UCSD-AML1 (cell line): ENCODE measurements at regions not wholly inside any gene's neighbourhood (a gene's known extent, or its start where the extent isn't known, plus 50 kb on each side); places are given as distances from the start of the nearest gene placed in this dataset.

Source experiments
- DNase-seq: peaks from one replicate; lab custom pipeline; 2025; ENCODE audit not compliant: unreplicated experiment; lab: John Stamatoyannopoulos, UW

DNA sequence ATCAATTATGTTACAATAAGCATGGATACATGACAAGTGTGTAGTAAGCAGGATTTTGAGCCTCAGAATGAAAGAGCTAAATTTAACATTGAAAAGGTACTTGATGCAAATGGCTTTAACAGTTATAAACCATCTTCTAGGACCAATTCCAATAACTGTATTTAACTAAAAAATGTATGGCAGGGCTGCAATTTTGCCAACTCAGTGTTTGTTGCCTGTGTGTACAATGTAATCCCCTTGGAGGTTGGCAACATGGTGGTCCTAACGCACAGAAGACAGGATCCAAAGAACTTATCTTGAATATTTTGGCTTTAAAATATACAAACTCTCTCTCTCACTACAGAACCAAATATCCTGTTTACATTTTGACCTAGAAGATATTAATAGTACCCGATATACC, 2314.1 kb downstream of the LRRC4C start:
- DNase-seq, result no peak

- DNase-seq, result no peak
Measured at GRCh38 chr11:39144351-39145130, 2314.9 kb downstream of the LRRC4C start.

DNA sequence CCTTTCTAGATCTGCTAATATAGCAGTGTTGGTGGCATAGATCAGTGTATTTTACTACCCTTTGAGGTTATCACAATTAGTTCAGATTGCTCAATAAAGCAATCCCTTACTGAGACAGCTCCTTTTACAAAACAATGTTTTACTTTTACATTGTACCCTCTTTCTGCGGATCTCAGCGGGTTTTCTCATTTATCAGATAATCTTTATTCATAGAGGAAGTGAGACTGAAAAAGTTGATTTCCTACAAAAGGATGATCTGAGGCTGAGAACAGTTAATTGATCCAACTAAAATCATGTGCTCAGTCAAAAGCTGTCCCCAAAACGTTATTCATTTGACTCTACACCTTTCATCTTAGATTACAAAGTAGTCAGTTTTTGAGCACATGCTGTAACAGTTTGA, 2319.9 kb downstream of the LRRC4C start:
- no peak for DNase-seq

- DNase-seq, result no peak
Measured at GRCh38 chr11:39120890-39121289, 2338.6 kb downstream of the LRRC4C start.

GRCh38 chr11:39113606-39114005, 2345.8 kb downstream of the LRRC4C start:
- DNase-seq, result no peak

DNA sequence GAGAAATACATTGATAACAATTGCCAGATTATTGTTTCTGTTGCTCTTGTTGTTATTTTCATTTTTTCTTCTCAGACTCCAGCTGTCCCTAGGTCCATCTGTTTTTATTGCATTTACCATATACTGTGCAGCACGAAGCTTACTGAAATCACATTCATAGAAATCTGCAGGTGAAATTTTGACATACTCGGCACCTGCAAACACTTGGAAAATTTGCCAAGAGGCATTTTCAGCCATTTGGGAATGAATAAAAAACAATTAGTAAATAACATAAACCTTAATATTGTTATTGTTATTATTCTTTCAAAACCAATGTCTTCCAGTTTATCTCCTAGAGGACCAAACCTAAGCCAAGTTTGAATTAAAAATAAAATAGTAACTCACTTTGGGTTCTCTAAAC, 2357.2 kb downstream of the LRRC4C start:
- DNase-seq, result no peak

GRCh38 chr11:39078465-39078864, 2381.0 kb downstream of the LRRC4C start:
- DNase-seq, result no peak

DNA sequence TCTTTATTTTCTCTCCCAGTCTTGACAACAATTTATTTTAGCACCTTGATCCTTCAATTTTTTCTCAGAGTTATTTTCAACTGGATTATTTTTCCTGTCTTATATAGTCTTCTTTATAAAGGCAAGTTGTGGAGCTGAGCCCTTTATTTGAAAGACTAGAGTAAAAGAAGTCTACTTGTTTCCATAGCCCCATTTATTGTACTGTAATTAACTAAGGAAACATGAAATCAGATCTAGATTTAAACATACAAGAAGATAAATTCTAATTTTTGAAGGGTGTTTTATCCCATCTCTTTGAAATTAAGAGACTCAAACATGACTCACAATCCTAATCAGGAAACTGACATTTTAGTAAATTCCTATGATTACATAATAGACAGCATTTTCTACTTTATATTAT, 2421.8 kb downstream of the LRRC4C start:
- no peak for DNase-seq

- DNase-seq, result no peak
Measured at GRCh38 chr11:39036021-39036420, 2423.4 kb downstream of the LRRC4C start.

- no peak for DNase-seq
Measured at GRCh38 chr11:39021539-39021938, 2423.5 kb upstream of the RAG2 start.

DNA sequence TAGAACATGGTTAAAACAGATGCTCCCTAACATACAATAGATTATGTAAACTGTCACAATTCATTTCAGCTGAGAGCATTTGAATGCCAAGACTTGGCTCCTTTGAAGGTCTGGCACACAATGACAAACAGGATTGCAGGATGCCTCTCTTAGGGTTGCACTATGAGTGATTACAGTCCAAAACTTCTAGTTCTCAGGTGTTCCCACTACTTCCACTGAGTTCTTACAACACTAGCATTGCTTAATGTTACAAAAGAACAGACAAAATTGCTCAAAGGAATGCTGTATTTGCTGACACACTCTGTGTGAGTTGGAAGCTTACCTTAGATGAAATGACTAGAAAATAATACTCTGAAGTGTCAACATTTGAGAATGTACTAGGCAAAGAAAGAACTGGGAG, 2413.8 kb upstream of the RAG2 start:
- no peak for DNase-seq

DNA sequence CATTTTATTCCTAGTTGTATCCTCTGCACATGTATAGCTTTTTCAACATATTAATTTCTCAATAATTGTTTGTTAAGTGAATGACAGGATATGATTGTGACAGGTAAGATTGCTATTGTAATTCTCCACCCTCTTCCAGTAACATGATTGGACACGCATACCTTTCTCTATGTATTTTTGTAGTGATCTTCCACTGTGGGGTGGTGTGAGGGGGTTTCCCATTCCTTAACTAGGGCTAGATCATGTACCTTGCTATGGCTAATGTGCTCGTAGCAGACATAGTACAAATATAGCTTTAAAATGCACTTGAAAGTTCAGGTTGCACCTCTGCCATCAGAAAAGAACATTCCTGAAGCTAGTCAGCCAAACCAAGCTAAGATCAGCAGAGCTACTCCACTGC, 2392.8 kb upstream of the RAG2 start:
- no peak for DNase-seq

DNA sequence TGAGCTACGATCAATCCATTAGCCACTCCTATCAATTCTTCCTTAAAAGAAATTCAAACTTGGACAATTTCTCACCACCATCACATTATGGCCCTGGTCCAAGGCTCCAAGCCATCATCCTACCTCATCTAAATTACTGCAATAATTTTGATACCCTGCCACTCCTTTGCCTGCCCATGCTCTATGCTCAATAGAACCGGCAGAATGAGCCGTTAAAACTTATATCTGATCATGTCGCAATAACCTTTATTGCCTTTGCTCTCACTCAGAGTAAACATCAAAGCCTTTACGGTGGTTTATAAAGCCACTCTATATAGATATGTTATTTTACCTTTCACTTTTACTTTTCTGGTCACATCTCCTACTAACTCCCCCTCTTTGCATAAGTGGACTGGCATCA, 2392.1 kb upstream of the RAG2 start:
- DNase-seq, result no peak

DNA sequence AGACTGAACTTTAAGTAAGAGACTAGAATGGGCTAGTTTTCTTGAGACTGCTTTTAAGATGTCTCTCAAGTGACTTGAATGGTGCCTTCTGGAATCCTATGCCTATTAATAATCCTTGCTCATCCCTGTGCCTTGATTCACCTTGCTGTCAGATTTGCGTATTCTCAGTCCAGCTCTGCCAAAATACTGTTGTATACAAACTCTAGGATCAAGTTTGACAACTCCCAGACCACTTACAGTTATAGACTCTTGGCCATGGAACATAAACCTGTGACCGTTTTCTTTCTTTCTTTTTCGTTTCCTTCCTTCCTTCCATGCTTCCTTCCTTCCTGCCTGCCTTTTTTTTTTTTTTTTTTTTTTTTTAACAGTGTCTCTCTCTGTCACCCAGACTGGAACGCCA, 2390.9 kb upstream of the RAG2 start:
- no peak for DNase-seq

- DNase-seq, result no peak
Measured at GRCh38 chr11:38972220-38972619, 2374.2 kb upstream of the RAG2 start.

DNA sequence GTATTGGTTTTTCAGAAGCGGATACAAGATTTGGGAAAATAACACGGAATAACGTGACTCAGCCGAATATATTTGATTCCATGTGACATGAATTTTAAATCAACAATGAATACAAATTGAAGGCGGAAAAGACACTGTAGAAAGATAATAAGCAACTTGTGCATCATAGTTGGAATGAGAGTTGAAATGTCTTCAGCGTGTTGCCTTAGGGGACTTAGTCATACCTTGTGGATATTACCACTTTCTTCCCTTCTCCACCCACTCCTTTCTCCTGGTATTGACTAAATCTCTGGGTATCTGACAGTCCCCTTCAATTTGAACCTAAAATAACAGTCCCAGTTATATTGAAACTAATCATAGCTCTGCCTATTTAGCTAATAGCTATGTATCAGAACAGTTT, 2373.1 kb upstream of the RAG2 start:
- no peak for DNase-seq

GRCh38 chr11:38968951-38969350, 2370.9 kb upstream of the RAG2 start:
- no peak for DNase-seq

DNA sequence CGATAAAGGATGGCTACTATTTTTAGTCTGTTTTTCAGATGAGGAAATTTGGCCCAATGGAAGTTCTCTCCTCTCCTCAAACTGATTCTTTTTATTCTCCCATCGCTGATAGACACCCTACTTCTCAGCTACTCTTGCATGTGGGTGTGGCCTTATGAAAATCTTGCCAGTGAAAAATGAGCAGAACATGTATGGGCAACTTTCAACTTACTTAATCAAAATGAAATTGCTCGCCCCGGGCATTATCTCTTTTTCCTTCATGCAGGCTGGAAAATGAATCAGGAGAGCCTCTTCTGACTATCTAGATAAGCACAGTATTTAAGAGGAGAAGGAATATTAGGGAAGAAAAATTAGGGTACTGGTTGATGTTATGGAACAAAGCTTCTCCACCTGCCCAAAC, 2354.7 kb upstream of the RAG2 start:
- DNase-seq, result no peak

DNA sequence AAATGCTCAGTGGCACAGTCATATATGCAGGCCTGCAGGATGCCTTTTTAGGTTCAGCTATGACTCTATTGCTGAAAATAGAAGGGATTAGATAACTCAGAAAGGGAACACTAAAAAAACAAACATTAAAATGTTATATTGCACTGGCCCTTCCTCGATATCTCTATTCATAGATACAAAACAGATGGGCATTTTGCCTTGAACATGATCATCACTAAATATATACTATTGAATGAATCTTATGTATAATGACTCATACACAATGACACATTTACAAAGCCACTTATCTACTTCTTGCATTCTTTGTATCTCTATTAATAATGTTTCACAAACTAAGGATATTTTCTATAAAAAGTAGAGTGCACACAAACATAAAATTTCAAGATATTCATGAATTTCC, 2352.8 kb upstream of the RAG2 start:
- no peak for DNase-seq

GRCh38 chr11:38948392-38948791, 2350.4 kb upstream of the RAG2 start:
- DNase-seq, result no peak

DNA sequence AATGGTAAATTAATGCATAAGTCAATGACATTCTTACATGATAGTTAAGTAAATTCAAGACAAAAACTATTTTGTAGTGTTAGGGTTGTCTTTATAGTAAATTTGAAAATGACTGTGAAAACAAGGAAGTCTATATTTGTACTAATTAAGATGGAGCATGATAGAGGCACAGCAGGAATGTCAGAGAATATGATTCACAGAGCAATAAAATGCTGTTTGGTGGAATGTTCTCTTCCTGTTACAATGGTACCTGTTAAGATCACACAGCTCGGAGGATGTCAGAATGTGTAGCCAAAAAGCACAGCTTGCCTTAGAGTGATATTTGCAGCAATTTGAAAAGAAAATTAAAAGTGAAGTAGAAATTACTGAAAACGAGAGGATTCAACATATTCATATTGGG, 2339.7 kb upstream of the RAG2 start:
- no peak for DNase-seq

DNA sequence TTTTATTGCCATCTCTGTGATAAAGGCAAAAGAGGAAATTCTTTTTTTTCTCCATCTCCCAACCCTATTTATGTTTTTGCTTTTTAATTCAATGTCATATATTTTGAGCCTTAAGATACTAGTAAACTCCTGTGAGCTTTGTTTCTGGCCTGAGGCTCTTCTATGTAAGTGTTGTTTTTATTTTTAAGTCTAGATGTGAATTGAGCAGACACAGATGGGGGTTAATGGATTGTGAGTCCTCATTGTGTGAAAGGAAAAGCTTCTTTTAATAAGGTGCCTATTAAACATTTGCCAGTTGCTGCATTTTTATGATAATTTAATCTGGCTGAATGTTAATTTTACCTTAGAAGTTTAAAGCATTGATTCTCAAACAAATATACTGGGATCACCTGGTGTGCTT, 2337.9 kb upstream of the RAG2 start:
- no peak for DNase-seq

DNA sequence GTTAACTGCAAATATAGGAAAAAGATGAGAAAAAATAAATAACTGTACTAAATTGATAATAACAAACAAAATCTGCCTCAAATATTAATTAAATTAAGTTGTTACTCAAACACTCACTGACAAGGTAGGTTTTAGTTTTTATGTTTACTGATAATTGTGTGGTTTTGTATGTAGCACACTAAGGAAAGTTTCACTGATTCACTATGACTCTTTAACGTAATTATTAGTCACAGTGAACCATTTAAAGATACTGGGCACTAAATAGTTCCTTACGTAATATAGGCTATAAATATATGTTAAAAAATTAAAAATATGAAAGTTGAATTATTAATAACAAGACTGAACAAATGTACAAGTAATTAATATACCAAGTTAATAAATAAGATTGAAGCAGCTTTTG, 2330.0 kb upstream of the RAG2 start:
- DNase-seq, result no peak
